ENCODE measurements at regions not wholly inside any gene's neighbourhood (a gene's known extent, or its start where the extent isn't known, plus 50 kb on each side); places are given as distances from the start of the nearest gene placed in this dataset.

DNA sequence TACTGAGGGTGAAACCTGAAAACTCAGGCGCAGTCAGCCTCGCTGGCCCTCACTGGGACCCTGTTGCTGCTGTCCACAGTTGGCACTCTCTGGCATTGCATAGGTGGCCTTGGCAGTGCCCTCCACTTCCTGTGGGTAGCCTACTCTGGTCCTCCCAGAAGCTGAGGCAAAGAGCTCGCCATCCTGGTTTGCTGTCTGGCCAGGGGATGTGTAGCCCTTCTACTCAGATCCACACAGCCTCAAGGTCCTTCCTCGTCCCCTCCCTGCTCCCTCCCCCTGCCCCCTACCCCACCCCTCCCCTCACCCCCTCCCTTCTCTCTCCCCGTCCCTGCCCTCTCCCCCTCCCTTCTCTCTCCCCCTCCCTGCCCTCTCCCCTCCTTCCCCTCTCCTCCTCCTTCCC, 176.0 kb downstream of the OLFM1 start:
- FAIRE-seq (no peak), DNase-seq (ENCODE audit: insufficient read length, low spot score) (no peak)
- TF ChIP-seq POU2F2 (IDR thresholded peaks at IDR 0.05; ENCODE audit: low read depth, low read length) (no peak), TAF1 (IDR thresholded peaks at IDR 0.05; ENCODE audit: low read depth, low read length) (no peak), PAX5 (IDR thresholded peaks at IDR 0.05; ENCODE audit: insufficient read depth, low read length, severe bottlenecking) (no peak)

DNA sequence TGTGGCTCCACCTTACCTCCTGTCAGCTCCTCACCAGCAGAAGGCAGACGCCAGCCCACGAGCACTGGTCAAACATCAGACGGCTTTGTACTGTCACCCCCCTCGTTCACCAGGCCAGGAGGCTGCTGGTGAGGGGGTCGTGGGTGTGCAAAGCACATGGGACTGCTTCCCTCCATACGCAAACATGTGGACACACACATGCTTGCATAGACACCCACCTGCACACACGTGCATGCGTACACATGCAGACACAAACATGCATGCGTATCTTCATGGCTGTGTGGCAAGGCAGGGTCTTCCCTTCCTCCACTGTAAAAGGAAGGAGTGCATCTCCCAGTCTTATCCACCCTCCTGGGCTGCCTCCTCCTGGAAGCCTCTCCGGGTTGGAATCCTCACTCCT, 178.5 kb downstream of the OLFM1 start:
- DNase-seq (ENCODE audit: insufficient read length, low spot score), result no peak

DNA sequence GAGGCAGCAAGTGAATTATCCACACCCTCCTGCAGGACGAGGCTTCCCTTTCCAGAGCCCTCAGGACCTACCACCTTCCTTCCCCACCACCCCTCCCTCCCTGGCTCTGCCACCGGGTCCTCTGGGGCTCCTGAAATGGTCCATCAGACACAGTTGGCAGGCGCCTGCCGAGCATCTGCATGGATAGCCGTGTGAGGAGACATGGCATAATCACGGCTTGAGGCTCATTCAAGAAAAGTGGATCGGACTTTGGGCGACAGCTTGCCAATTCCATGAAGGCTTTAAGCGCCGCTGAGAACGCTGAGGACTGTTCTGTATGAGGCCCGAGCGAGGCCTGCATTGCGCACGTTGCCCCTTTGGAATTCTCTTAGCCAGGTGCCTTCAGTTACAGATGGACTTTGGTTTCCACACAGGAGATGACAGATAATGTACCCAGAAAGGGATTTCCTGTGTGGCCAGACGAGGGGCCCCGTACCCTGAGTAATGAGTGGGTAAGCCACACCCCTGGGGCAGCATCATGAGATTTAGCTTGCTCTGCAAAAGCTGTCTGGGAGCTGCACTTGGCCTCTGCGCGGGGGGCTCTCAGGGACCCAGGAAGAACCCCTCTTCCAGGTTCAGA, 179.8 kb downstream of the OLFM1 start:
- FAIRE-seq (no peak), DNase-seq (ENCODE audit: insufficient read length, low spot score) (no peak)
- TF ChIP-seq POU2F2 (IDR thresholded peaks at IDR 0.05; ENCODE audit: low read depth, low read length) (no peak), POLR2A (IDR thresholded peaks at IDR 0.05; ENCODE audit: low read depth, low read length) (no peak)

More for the DNA sequence above, 178.5 kb downstream of the OLFM1 start:
- FAIRE-seq, result no peak
- TF ChIP-seq SPI1 (IDR thresholded peaks at IDR 0.05; ENCODE audit: low read depth, low read length), result no peak
- no peak for TF ChIP-seq TAF1 (IDR thresholded peaks at IDR 0.05; ENCODE audit: low read depth, low read length)
- no peak for TF ChIP-seq POLR2AphosphoS5 (IDR thresholded peaks at IDR 0.05; ENCODE audit: low read depth, low read length)
- TF ChIP-seq PAX5 (IDR thresholded peaks at IDR 0.05; ENCODE audit: insufficient read depth, low read length, severe bottlenecking), result no peak

DNA sequence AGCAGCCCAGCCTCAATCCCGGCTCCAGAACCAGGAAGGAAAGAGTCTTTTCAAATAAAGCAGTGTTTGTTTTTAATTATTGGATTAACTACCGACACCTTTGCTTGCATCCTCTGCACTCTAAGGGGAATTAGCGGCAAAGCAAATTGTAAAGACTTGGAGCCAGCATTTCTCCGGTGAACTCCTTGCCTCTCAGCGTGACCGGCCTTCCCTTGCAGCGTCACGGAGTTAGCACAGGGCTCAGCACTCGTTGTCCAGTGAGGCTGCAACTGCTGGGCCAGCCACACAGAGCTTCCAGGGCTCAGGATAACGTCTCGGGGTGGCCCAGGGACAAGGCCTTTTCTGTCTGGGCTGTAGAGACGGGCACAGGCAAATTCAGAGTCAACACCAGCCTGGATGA, 180.6 kb downstream of the OLFM1 start:
- TF ChIP-seq PAX5 (IDR thresholded peaks at IDR 0.05; ENCODE audit: insufficient read depth, low read length, severe bottlenecking) (no peak), SPI1 (IDR thresholded peaks at IDR 0.05; ENCODE audit: low read depth, low read length) (no peak), POLR2A (IDR thresholded peaks at IDR 0.05; ENCODE audit: low read depth, low read length) (no peak), POLR2AphosphoS5 (IDR thresholded peaks at IDR 0.05; ENCODE audit: low read depth, low read length) (no peak), POU2F2 (IDR thresholded peaks at IDR 0.05; ENCODE audit: low read depth, low read length) (no peak), TAF1 (IDR thresholded peaks at IDR 0.05; ENCODE audit: low read depth, low read length) (no peak)
- DNase-seq (ENCODE audit: insufficient read length, low spot score) (no peak), FAIRE-seq (no peak)

DNA sequence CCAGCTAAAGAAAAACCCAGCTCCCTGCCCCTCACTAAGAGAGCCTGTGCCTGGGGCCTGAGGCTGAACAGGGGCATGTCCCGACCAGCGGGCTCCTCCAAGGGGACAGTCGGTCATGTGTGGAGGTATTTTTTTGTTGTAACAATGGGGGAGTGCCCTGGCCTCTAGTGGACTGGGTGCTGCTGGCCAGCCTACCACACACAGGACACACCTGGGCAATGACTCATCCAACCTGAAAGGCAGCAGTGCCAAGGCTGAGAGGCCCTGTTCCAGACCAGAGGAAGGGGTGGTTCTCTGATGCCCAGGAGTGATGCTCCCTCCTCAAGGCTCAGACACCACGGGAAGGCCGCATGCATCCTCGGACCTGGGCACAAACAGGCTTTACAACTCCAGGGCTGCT, 181.5 kb downstream of the OLFM1 start:
- TF ChIP-seq SPI1 (IDR thresholded peaks at IDR 0.05; ENCODE audit: low read depth, low read length) (no peak), POLR2A (IDR thresholded peaks at IDR 0.05; ENCODE audit: low read depth, low read length) (no peak), TAF1 (IDR thresholded peaks at IDR 0.05; ENCODE audit: low read depth, low read length) (no peak), POU2F2 (IDR thresholded peaks at IDR 0.05; ENCODE audit: low read depth, low read length) (no peak), PAX5 (IDR thresholded peaks at IDR 0.05; ENCODE audit: insufficient read depth, low read length, severe bottlenecking) (no peak), POLR2AphosphoS5 (IDR thresholded peaks at IDR 0.05; ENCODE audit: low read depth, low read length) (no peak)
- no peak for DNase-seq (ENCODE audit: insufficient read length, low spot score)
- FAIRE-seq, result no peak

DNA sequence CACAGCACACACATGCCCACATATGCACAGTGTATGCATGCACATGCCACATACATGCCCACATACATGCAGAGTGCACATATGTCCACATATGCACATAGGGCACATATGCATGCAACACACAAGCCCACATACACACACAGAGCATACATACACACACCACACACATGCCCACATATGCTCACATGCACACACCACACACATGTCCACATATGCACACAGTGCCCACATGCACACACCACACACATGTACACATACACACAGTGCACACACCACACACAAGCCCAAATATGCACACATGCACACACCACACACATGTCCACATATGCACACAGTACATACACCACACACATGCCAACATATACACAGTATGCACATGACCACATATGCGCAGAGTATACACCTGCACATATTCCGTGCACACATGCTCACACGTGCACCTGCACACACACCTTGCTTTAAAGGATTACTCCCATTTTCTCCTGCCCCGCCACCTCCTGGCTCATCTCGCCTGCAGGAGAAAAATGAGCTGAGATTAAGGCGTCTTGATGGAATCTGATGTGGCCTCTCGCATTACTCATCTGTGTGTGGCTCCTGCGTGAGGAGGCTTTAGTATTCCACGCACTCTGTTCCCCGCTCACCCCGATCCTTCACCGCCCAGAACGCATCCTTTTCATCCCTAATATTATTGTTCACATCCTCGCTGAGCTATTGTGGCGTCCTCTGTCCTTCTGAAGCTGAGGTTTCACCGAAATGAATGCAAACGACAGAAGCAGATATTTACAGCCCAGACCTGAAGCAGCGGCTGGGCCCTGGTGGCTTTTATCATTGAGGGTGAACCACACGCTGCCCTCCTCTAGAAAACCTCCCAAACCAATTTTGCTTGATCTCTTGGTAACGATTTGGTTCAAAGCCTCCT, 182.7 kb downstream of the OLFM1 start:
- TF ChIP-seq POLR2AphosphoS5 (IDR thresholded peaks at IDR 0.05; ENCODE audit: low read depth, low read length) (no peak), TAF1 (IDR thresholded peaks at IDR 0.05; ENCODE audit: low read depth, low read length) (no peak), POU2F2 (IDR thresholded peaks at IDR 0.05; ENCODE audit: low read depth, low read length) (no peak), POLR2A (IDR thresholded peaks at IDR 0.05; ENCODE audit: low read depth, low read length) (no peak), PAX5 (IDR thresholded peaks at IDR 0.05; ENCODE audit: insufficient read depth, low read length, severe bottlenecking) (no peak), SPI1 (IDR thresholded peaks at IDR 0.05; ENCODE audit: low read depth, low read length) (no peak)
- FAIRE-seq, result no peak
- no peak for DNase-seq (ENCODE audit: insufficient read length, low spot score)

DNA sequence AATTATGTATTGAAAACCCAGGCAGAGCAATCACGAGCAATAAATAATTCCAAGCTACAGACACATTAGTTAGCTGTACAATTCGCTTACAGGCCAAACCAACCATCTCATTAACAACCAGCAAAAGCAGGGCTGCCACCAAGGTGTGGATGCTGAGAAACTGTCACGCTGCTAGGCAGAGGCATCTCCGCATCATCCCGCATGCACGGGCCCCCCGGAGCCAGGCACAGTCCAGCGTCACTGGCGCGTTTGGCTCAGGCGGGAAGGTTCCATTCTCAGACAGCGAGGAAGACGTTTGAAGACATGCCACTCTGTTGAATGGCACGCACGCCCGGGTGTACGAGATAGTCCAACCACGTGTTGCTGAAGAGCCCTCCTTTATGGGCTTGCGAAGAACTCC, 184.0 kb downstream of the OLFM1 start:
- no peak for DNase-seq (ENCODE audit: insufficient read length, low spot score)
- no peak for FAIRE-seq
- TF ChIP-seq TAF1 (IDR thresholded peaks at IDR 0.05; ENCODE audit: low read depth, low read length), result no peak
- no peak for TF ChIP-seq SPI1 (IDR thresholded peaks at IDR 0.05; ENCODE audit: low read depth, low read length)
- TF ChIP-seq PAX5 (IDR thresholded peaks at IDR 0.05; ENCODE audit: insufficient read depth, low read length, severe bottlenecking), result no peak
- no peak for TF ChIP-seq POU2F2 (IDR thresholded peaks at IDR 0.05; ENCODE audit: low read depth, low read length)
- no peak for TF ChIP-seq POLR2A (IDR thresholded peaks at IDR 0.05; ENCODE audit: low read depth, low read length)

DNA sequence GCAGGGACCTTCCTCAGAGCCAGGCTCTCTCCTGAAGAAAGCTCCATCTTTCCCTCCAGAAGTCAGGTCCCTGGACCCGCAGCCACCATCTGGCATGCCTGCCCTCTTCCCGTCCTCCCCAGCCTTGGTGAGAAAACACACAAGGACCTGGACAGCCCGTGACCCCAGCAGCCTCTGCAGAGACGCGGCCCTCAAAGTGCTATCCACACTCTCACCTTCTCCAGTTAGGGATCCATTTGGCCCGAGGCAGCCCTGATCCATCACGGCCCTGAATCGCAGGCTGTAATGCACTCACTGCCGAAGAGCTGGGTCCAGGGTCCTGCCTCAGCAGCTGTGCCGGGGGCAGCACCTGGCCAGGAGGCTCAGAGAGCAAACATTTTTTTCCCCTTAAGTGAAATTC, 185.1 kb downstream of the OLFM1 start:
- DNase-seq (ENCODE audit: insufficient read length, low spot score) (no peak), FAIRE-seq (no peak)
- TF ChIP-seq POLR2A (IDR thresholded peaks at IDR 0.05; ENCODE audit: low read depth, low read length), result no peak
- TF ChIP-seq SPI1 (IDR thresholded peaks at IDR 0.05; ENCODE audit: low read depth, low read length), result no peak
- TF ChIP-seq POLR2AphosphoS5 (IDR thresholded peaks at IDR 0.05; ENCODE audit: low read depth, low read length), result no peak

DNA sequence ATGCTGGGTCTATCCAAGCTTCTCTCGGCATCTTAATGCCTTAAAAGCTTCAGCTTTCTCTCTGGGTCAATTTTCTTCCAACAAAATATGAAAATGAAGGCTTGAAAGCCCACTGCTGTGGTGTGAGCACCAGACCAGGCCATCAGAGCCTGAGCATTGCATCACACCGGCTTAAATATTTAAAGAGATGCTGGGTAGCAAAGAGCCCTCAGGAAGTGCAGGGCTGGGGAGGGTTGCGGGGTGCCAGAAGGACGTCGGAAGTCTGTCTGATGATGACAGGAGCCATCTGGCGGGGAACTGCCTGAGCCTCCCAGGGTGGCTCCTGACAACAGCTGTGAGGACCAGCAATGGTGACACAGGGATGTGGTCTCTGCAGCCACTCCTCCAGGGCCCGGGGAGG, 185.5 kb downstream of the OLFM1 start:
- TF ChIP-seq POU2F2 (IDR thresholded peaks at IDR 0.05; ENCODE audit: low read depth, low read length), result no peak
- TF ChIP-seq POLR2A (IDR thresholded peaks at IDR 0.05; ENCODE audit: low read depth, low read length), result no peak
- no peak for TF ChIP-seq PAX5 (IDR thresholded peaks at IDR 0.05; ENCODE audit: insufficient read depth, low read length, severe bottlenecking)
- no peak for TF ChIP-seq SPI1 (IDR thresholded peaks at IDR 0.05; ENCODE audit: low read depth, low read length)
- no peak for TF ChIP-seq TAF1 (IDR thresholded peaks at IDR 0.05; ENCODE audit: low read depth, low read length)
- no peak for TF ChIP-seq POLR2AphosphoS5 (IDR thresholded peaks at IDR 0.05; ENCODE audit: low read depth, low read length)

DNA sequence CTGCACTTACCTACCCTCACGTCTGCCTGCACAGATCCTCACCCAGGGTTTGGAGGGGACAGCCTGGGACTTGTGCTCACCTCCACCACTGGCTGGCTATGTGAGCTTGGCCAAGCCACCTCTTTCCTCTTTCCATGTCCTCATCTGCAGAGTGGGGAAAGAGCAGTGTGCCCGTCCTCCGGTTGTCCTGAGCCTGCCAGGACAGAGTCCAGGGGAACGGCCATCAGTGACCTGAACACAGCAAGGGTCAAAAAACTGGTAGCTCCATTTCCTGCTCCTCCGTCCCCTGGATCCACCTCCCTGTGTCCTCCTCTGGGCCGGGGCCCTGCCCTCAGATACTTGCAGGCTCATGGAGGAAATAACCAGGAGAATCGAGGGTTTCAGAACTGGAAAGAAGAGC, 187.7 kb downstream of the OLFM1 start:
- no peak for FAIRE-seq
- TF ChIP-seq TAF1 (IDR thresholded peaks at IDR 0.05; ENCODE audit: low read depth, low read length), result no peak
- TF ChIP-seq PAX5 (IDR thresholded peaks at IDR 0.05; ENCODE audit: insufficient read depth, low read length, severe bottlenecking), result no peak
- TF ChIP-seq POLR2AphosphoS5 (IDR thresholded peaks at IDR 0.05; ENCODE audit: low read depth, low read length), result no peak
- TF ChIP-seq POLR2A (IDR thresholded peaks at IDR 0.05; ENCODE audit: low read depth, low read length), result no peak
- no peak for TF ChIP-seq SPI1 (IDR thresholded peaks at IDR 0.05; ENCODE audit: low read depth, low read length)
- TF ChIP-seq POU2F2 (IDR thresholded peaks at IDR 0.05; ENCODE audit: low read depth, low read length), result no peak
- DNase-seq (ENCODE audit: insufficient read length, low spot score), result no peak

More for the DNA sequence above, 185.5 kb downstream of the OLFM1 start:
- FAIRE-seq (no peak), DNase-seq (ENCODE audit: insufficient read length, low spot score) (no peak)
